GM10248 (cell line): ENCODE measurements at regions not wholly inside any gene's neighbourhood (a gene's known extent, or its start where the extent isn't known, plus 50 kb on each side); places are given as distances from the start of the nearest gene placed in this dataset.

Experiments
- CTCF ChIA-PET: fragments of 300-600 bp; sonication (Branson Sonifier 250); formaldehyde crosslinking; extraction: SDS; loops from one replicate; lab custom pipeline; 2021; ENCODE audit warnings: antibody characterized with exemption; lab: Yijun Ruan, JAX
- POLR2A ChIA-PET: fragments of 350-650 bp; sonication (Branson Sonifier 250); formaldehyde crosslinking; extraction: SDS; loops from one replicate; lab custom pipeline; 2020; ENCODE audit warnings: antibody characterized with exemption; lab: Yijun Ruan, JAX
- DNase-seq: peaks from one replicate; pipeline ENCODE4 v3.0.0; 2012; ENCODE audit errors: extremely low spot score
- TF ChIP-seq, protein P1 (sequence below): IDR thresholded peaks from 2 replicates; pipeline ENCODE4 v1.5.1; 2012; ENCODE audit warnings: mild to moderate bottlenecking, low read depth; ENCODE audit errors: extremely low read depth, missing control alignments, control extremely low read depth

DNA sequence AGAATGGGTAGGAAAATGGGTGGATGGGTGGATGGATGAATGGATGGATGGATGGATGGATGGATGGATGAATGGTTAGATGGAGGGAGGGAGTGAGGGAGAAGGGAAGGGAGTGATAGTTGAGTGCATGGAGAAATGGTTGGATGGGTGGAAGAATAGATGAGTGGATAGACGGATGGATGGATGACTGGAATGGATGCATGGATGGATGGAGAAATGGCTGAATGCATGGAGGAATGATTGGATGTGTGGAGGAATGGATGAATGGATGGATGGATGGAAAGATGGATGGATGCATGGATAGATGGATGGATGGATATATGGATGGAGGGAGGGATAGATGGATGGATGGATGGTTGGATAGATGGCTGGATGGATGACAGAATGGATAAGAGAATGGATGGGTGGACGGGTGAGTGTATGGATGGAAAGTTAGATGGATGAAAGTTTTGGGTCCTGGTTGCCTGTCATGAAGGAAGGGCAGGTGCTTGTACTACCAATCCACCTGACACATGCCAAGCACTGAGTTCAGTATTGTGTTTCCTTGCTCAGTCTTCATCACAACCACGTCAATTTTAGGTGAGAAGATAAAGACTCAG lies 286.5 kb upstream of the RTL1 start:
- TF ChIP-seq, protein P1, sequence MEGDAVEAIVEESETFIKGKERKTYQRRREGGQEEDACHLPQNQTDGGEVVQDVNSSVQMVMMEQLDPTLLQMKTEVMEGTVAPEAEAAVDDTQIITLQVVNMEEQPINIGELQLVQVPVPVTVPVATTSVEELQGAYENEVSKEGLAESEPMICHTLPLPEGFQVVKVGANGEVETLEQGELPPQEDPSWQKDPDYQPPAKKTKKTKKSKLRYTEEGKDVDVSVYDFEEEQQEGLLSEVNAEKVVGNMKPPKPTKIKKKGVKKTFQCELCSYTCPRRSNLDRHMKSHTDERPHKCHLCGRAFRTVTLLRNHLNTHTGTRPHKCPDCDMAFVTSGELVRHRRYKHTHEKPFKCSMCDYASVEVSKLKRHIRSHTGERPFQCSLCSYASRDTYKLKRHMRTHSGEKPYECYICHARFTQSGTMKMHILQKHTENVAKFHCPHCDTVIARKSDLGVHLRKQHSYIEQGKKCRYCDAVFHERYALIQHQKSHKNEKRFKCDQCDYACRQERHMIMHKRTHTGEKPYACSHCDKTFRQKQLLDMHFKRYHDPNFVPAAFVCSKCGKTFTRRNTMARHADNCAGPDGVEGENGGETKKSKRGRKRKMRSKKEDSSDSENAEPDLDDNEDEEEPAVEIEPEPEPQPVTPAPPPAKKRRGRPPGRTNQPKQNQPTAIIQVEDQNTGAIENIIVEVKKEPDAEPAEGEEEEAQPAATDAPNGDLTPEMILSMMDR: no peak
- ChIA-PET POLR2A (no interaction called here), CTCF (no interaction called here)
- DNase-seq: no peak

DNA sequence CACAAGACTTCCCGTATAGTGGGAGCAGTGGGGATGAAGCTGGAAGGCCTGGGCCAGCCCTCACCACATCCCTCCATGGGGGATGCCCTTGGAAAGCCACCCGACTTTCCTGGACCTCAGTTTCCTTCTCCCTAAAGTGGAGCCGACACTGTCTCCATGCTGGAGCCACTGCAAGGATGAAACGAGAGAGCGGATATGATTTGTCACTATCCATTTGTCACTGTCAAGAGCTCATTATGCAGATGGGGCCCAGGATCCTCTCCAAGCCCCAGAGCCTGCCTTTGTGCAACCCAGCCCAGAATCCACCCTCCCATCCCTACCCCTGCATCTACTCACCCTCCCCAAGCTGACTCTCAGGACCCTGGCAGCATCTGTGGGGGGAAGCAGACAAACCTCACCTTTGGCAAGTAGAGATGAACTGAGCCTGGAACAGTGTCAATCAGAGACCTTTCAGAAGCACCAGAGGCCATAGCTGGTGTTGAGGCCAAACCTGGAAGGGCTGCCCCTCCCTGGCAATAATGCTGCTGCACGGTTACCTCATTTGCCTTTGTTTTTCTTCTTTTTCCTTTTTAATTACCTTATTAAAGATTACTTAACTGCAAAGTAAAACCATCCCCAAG lies 287.7 kb upstream of the RTL1 start:
- POLR2A ChIA-PET: no interaction called here
- CTCF ChIA-PET: no interaction called here
- peak; percentile 5 for DNase-seq
- TF ChIP-seq, protein P1: no peak

- DNase-seq: no peak
- ChIA-PET CTCF (no interaction called here), POLR2A (no interaction called here)
- TF ChIP-seq, protein P1: no peak
Measured at GRCh38 chr14:101191721-101192660, 288.5 kb upstream of the RTL1 start.

GRCh38 chr14:101192661-101193000 lies 289.1 kb upstream of the RTL1 start:
- ChIA-PET CTCF (no interaction called here), POLR2A (no interaction called here)
- TF ChIP-seq, protein P1: no peak
- DNase-seq: no peak

- ChIA-PET CTCF (no interaction called here), POLR2A (no interaction called here)
- TF ChIP-seq, protein P1: no peak
- DNase-seq: no peak
Measured at GRCh38 chr14:101193106-101193844, 289.8 kb upstream of the RTL1 start.

DNA sequence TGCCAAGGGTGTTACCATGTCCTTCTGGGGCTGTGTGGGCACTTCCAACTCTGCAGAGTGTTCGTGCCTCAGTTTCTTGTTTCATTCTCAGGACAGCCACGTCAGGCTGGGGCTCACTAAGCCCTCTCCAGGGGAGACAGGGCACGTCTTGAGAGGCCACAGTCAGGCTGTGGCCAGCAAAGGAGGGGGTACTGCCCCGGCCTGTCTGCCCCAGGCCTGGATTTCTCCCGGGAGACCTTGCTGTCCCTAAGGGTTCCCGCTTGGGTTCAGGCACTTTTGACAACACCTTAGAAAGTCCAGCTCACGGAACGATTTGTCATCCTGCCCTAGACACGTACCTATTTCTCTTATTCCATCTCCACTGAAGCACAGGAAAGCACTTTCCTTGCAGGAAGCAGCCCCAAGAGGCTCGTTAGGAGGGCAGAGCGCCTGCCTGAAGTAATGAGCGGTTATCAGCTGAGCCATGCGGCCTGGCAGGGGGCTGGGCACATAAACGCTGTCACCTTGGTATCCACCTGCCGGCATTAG lies 290.4 kb upstream of the RTL1 start:
- ChIA-PET POLR2A (no interaction called here), CTCF (no interaction called here)
- DNase-seq: no peak
- TF ChIP-seq, protein P1: no peak
